Esophagus squamous epithelium (tissue), 5 donors: ENCODE measurements at regions not wholly inside any gene's neighbourhood (a gene's known extent, or its start where the extent isn't known, plus 50 kb on each side); places are given as distances from the start of the nearest gene placed in this dataset.

Experiments
- DNase-seq: peaks from one replicate; lab custom pipeline; 2025; lab: John Stamatoyannopoulos, UW
- H3K27ac ChIP-seq, 4 donors: fragments of 200-600 bp; sonication (generic); one replicate each; pipeline ENCODE4 v1.5.1; 2016 to 2019; ENCODE audit warnings: mild to moderate bottlenecking in 1 of 4
- H3K27me3 ChIP-seq, 4 donors: fragments of 200-600 bp; sonication (generic); 1 replicate in 3 of 4; 2 replicates in 1 of 4; pipeline versions ENCODE4 v1.5.1 to v1.6.0; 2017 to 2021; ENCODE audit warnings: antibody characterized with exemption in 1 of 4
- H3K36me3 ChIP-seq, 3 donors: fragments of 200-600 bp; sonication (generic); one replicate each; pipeline ENCODE4 v1.5.1; 2016 to 2019
- H3K4me1 ChIP-seq, 3 donors: fragments of 200-600 bp; sonication (generic); one replicate each; pipeline ENCODE4 v1.5.1; 2017 to 2019
- H3K4me3 ChIP-seq, 4 donors: fragments of 200-600 bp; sonication (generic); 1 replicate in 3 of 4; 2 replicates in 1 of 4; pipeline ENCODE4 v1.5.1; 2016 to 2019; ENCODE audit warnings: mild to moderate bottlenecking in 2 of 4, moderate library complexity in 1 of 4
- H3K9me3 ChIP-seq, 3 donors: fragments of 200-600 bp; sonication (generic); one replicate each; pipeline ENCODE4 v1.5.1; 2016 to 2019
- CTCF ChIP-seq, 6 experiments: fragments of 450-650 bp in 4 of 6; fragments of 200-600 bp in 2 of 6; sonication (generic) in 2 of 6; IDR thresholded peaks; one replicate each; pipeline ENCODE4 v1.5.1; 2016 to 2019; ENCODE audit warnings: antibody characterized with exemption in 6 of 6, mild to moderate bottlenecking in 4 of 6, moderate library complexity in 4 of 6
- POLR2A ChIP-seq, 4 donors: fragments of 450-650 bp; IDR thresholded peaks; one replicate each; pipeline ENCODE4 v1.6.1; 2017; ENCODE audit warnings: antibody characterized with exemption in 4 of 4, mild to moderate bottlenecking in 4 of 4, moderate library complexity in 3 of 4
- WGBS, 2 donors: methylation state at CpG; one replicate each; pipeline ENCODE4 v1.1.5; 2018; 5-methylcytosine and 5-hydroxymethylcytosine counted together
- intact Hi-C: fragments of 100-400 bp; cut with DNase I; formaldehyde crosslinking; loops from one replicate; pipeline ENCODE4 v1.15.0; 2022
- donor health status: DM: yes; HTN: yes; CAD: no.

- H3K36me3 ChIP-seq = no peaks in the 10 kb centered on the region
- intact Hi-C loops = no loop called here
- H3K4me3 ChIP-seq = no peak overlapping the region
- no peaks in the 10 kb centered on the region for H3K27me3 ChIP-seq
- H3K27ac ChIP-seq = no peak overlapping the region
- DNase-seq = no peak
- no peaks in the 10 kb centered on the region for H3K4me1 ChIP-seq
- TF ChIP-seq POLR2A (IDR thresholded peaks at IDR 0.05) (no peak), CTCF (IDR thresholded peaks at IDR 0.05) (no peak)
- no peaks in the 10 kb centered on the region for H3K9me3 ChIP-seq
- 89 to 91% methylated on average over 1 of the region's 1 CpG for WGBS, 2 donors
Measured at GRCh38 chr2:139940686-139941085, 1160.5 kb upstream of the NXPH2 start.

- TF ChIP-seq CTCF (IDR thresholded peaks at IDR 0.05) (no peak), POLR2A (IDR thresholded peaks at IDR 0.05) (no peak)
- Histone ChIP-seq H3K9me3 (no peaks in the 10 kb centered on the region), H3K4me1 (no peaks in the 10 kb centered on the region), H3K4me3 (no peak overlapping the region), H3K27me3 (no peaks in the 10 kb centered on the region), H3K27ac (no peak overlapping the region), H3K36me3 (no peaks in the 10 kb centered on the region)
- intact Hi-C loops = no loop called here
- 11 to 25% methylated on average over 1 of the region's 1 CpG for WGBS, 2 donors
- DNase-seq = no peak
Measured at GRCh38 chr2:139925903-139926302, 1145.7 kb upstream of the NXPH2 start.

GRCh38 chr2:139924070-139924469 lies 1143.9 kb upstream of the NXPH2 start:
- no peak for TF ChIP-seq CTCF (IDR thresholded peaks at IDR 0.05)
- no peaks in the 10 kb centered on the region for H3K4me1 ChIP-seq
- no peak for DNase-seq
- H3K36me3 ChIP-seq = no peaks in the 10 kb centered on the region
- H3K27me3 ChIP-seq = no peaks in the 10 kb centered on the region
- no peak overlapping the region for H3K4me3 ChIP-seq
- intact Hi-C loops = no loop called here
- no peaks in the 10 kb centered on the region for H3K9me3 ChIP-seq
- 60 to 76% methylated on average over 5 of the region's 5 CpGs for WGBS, 2 donors
- H3K27ac ChIP-seq = no peak overlapping the region

- no peaks in the 10 kb centered on the region for H3K4me1 ChIP-seq
- no peak for TF ChIP-seq CTCF (IDR thresholded peaks at IDR 0.05)
- TF ChIP-seq POLR2A (IDR thresholded peaks at IDR 0.05) = no peak
- H3K27ac ChIP-seq = no peak overlapping the region
- intact Hi-C loops = no loop called here
- WGBS, 2 donors = 78 to 79% methylated on average over 3 of the region's 3 CpGs
- H3K4me3 ChIP-seq = no peak overlapping the region
- no peaks in the 10 kb centered on the region for H3K27me3 ChIP-seq
- H3K9me3 ChIP-seq = no peaks in the 10 kb centered on the region
- DNase-seq = no peak
- no peaks in the 10 kb centered on the region for H3K36me3 ChIP-seq
Measured at GRCh38 chr2:139918982-139919381, 1138.8 kb upstream of the NXPH2 start.

GRCh38 chr2:139917690-139918384 lies 1137.6 kb upstream of the NXPH2 start:
- TF ChIP-seq CTCF (IDR thresholded peaks at IDR 0.05) (no peak), POLR2A (IDR thresholded peaks at IDR 0.05) (no peak)

More at GRCh38 chr2:139917690-139918384, 1137.6 kb upstream of the NXPH2 start:
- WGBS, 2 donors = 55 to 68% methylated on average over 3 of the region's 3 CpGs
- intact Hi-C loops = no loop called here
- Histone ChIP-seq H3K27ac (no peak overlapping the region), H3K4me3 (no peak overlapping the region), H3K9me3 (peaks cover 0 to 4% (median 0%) of the 10 kb centered on the region in 3 donors), H3K27me3 (no peaks in the 10 kb centered on the region), H3K4me1 (no peaks in the 10 kb centered on the region), H3K36me3 (no peaks in the 10 kb centered on the region)
- DNase-seq = no peak
